H1 (cell line): ENCODE measurements at regions not wholly inside any gene's neighbourhood (a gene's known extent, or its start where the extent isn't known, plus 50 kb on each side); places are given as distances from the start of the nearest gene placed in this dataset.

Experiments
- CTCF ChIA-PET: fragments of 300-600 bp; sonication (Branson Sonifier 250); formaldehyde crosslinking; loops from one replicate; lab custom pipeline; 2021; ENCODE audit not compliant: partially characterized antibody; lab: Charles Lee
- POLR2A ChIA-PET: fragments of 300-600 bp; sonication (Branson Sonifier 250); formaldehyde crosslinking; loops from one replicate; lab custom pipeline; 2021; ENCODE audit warnings: inconsistent platforms; ENCODE audit not compliant: partially characterized antibody; lab: Charles Lee
- DNase-seq, 2 experiments: peaks; one replicate each; pipeline versions ENCODE4 v3.0.0 to v3.0.0-alpha.2; 2010 to 2022; ENCODE audit warnings: low spot score in 2 of 2, low read depth in 1 of 2, mixed read lengths in 1 of 2
- FAIRE-seq: peaks from 2 replicates; lab custom pipeline; 2011; peaks lifted over from hg19 to GRCh38; lab: Jason Lieb, UNC
- H2AFZ ChIP-seq: 2 replicates; pipeline ENCODE4 v1.8.1; 2012; ENCODE audit warnings: low read length, inconsistent platforms
- H2AK5ac ChIP-seq: 2 replicates; pipeline ENCODE4 v1.6.1; 2013; ENCODE audit warnings: low read depth, low read length
- H2BK120ac ChIP-seq: replicated peaks from 2 replicates; pipeline ENCODE3; 2013; ENCODE audit warnings: low read depth, low read length, inconsistent platforms
- H2BK12ac ChIP-seq: 2 replicates; pipeline ENCODE4 v1.6.1; 2013; ENCODE audit warnings: low read depth, low read length
- H2BK15ac ChIP-seq: 2 replicates; pipeline ENCODE4 v1.6.1; 2013; ENCODE audit warnings: low read length
- H2BK20ac ChIP-seq: 2 replicates; pipeline ENCODE4 v1.6.1; 2013; ENCODE audit warnings: low read length
- H2BK5ac ChIP-seq: 2 replicates; pipeline ENCODE4 v1.6.1; 2013; ENCODE audit warnings: low read depth, low read length
- H3K14ac ChIP-seq: 2 replicates; pipeline ENCODE4 v1.6.1; 2013; ENCODE audit warnings: inconsistent platforms; ENCODE audit not compliant: insufficient read length
- H3K18ac ChIP-seq: 2 replicates; pipeline ENCODE4 v1.6.1; 2013; ENCODE audit warnings: low read length; ENCODE audit errors: extremely low read depth
- H3K23ac ChIP-seq: 2 replicates; pipeline ENCODE4 v1.6.1; 2013; ENCODE audit warnings: inconsistent platforms; ENCODE audit not compliant: insufficient read length
- H3K23me2 ChIP-seq: 2 replicates; pipeline ENCODE4 v1.6.1; 2013; ENCODE audit warnings: low read depth, low read length
- H3K27ac ChIP-seq: 2 replicates; pipeline ENCODE4 v1.6.1; 2011; ENCODE audit warnings: low read depth, low read length, inconsistent platforms
- H3K27me3 ChIP-seq, 4 experiments: replicated peaks in 1 of 4; 1 replicate in 1 of 4; 2 replicates in 3 of 4; pipeline versions ENCODE4 v1.6.1 to v1.8.1; 2011 to 2013; ENCODE audit warnings: low read length in 3 of 4, mild to moderate bottlenecking in 3 of 4, inconsistent platforms in 2 of 4, mixed read lengths in 2 of 4, moderate library complexity in 1 of 4; ENCODE audit not compliant: control insufficient read depth in 3 of 4, insufficient read depth in 3 of 4; ENCODE audit errors: extremely low read depth in 1 of 4
- H3K36me3 ChIP-seq, 4 experiments: 2 replicates each; pipeline versions ENCODE4 v1.6.1 to v1.8.1; 2011 to 2013; ENCODE audit warnings: mild to moderate bottlenecking in 4 of 4, low read length in 3 of 4, moderate library complexity in 2 of 4, control low read depth in 1 of 4, inconsistent platforms in 1 of 4; ENCODE audit not compliant: insufficient read depth in 4 of 4, control insufficient read depth in 2 of 4
- H3K4ac ChIP-seq: replicated peaks from 2 replicates; pipeline ENCODE3; 2013; ENCODE audit warnings: low read length, low read depth, mixed read lengths, inconsistent platforms; ENCODE audit not compliant: insufficient read length
- H3K4me1 ChIP-seq, 4 experiments: replicated peaks in 1 of 4; 1 replicate in 1 of 4; 2 replicates in 3 of 4; pipeline versions ENCODE4 v1.6.1 to v1.8.1; 2011 to 2013; ENCODE audit warnings: low read length in 3 of 4, inconsistent platforms in 2 of 4, mixed read lengths in 1 of 4; ENCODE audit not compliant: insufficient read depth in 4 of 4, control insufficient read depth in 3 of 4
- H3K4me2 ChIP-seq, 2 experiments: 2 replicates each; pipeline versions ENCODE4 v1.6.1 to v1.8.1; 2011 to 2013; ENCODE audit warnings: low read depth in 2 of 2, low read length in 2 of 2, control low read depth in 1 of 2, inconsistent platforms in 1 of 2, mild to moderate bottlenecking in 1 of 2; ENCODE audit not compliant: insufficient read depth in 1 of 2
- H3K4me3 ChIP-seq, 4 experiments: fragments of 200-600, 300-600 bp in 1 of 4; sonication (generic), shearing (Covaris generic), sonication (Bioruptor Twin) in 1 of 4; 2 replicates each; pipeline versions ENCODE4 v1.5.1 to v1.8.1; 2011 to 2016; ENCODE audit warnings: low read length in 4 of 4, low read depth in 3 of 4, control low read depth in 2 of 4, inconsistent platforms in 2 of 4, mild to moderate bottlenecking in 2 of 4, mixed read lengths in 1 of 4, moderate library complexity in 1 of 4; ENCODE audit not compliant: insufficient read depth in 2 of 4; ENCODE audit errors: extremely low read depth in 1 of 4
- H3K56ac ChIP-seq: replicated peaks from 2 replicates; pipeline ENCODE3; 2013; ENCODE audit warnings: low read depth, mild to moderate bottlenecking, mixed read lengths, low read length, inconsistent platforms; ENCODE audit not compliant: insufficient read length
- H3K79me1 ChIP-seq: 2 replicates; pipeline ENCODE4 v1.6.1; 2013; ENCODE audit warnings: low read depth, low read length, control low read depth
- H3K79me2 ChIP-seq, 2 experiments: 2 replicates each; pipeline versions ENCODE4 v1.6.1 to v1.8.1; 2012 to 2013; ENCODE audit warnings: low read length in 2 of 2, mild to moderate bottlenecking in 2 of 2, inconsistent platforms in 1 of 2; ENCODE audit not compliant: insufficient read depth in 2 of 2, control insufficient read depth in 1 of 2
- H3K9ac ChIP-seq, 4 experiments: replicated peaks in 1 of 4; 1 replicate in 1 of 4; 2 replicates in 3 of 4; pipeline versions ENCODE4 v1.6.1 to v1.8.1; 2011 to 2013; ENCODE audit warnings: low read depth in 3 of 4, low read length in 3 of 4, control low read depth in 2 of 4, mild to moderate bottlenecking in 2 of 4, moderate library complexity in 2 of 4, inconsistent platforms in 1 of 4; ENCODE audit errors: extremely low read depth in 1 of 4
- H3K9me3 ChIP-seq, 2 experiments: 2 replicates each; pipeline versions ENCODE4 v1.6.1 to v1.8.1; 2012 to 2013; ENCODE audit warnings: mild to moderate bottlenecking in 2 of 2, moderate library complexity in 2 of 2, control low read depth in 1 of 2, inconsistent platforms in 1 of 2, low read depth in 1 of 2, low read length in 1 of 2, mixed read lengths in 1 of 2; ENCODE audit not compliant: insufficient read depth in 2 of 2
- H4K20me1 ChIP-seq, 2 experiments: replicated peaks in 1 of 2; 2 replicates each; pipeline versions ENCODE3 to v1.8.1; 2011 to 2013; ENCODE audit warnings: inconsistent platforms in 2 of 2, low read length in 2 of 2, mild to moderate bottlenecking in 1 of 2; ENCODE audit not compliant: insufficient read depth in 2 of 2, control insufficient read depth in 1 of 2
- H4K5ac ChIP-seq: 2 replicates; pipeline ENCODE4 v1.6.1; 2013; ENCODE audit warnings: low read length, low read depth, mixed read lengths, inconsistent platforms; ENCODE audit not compliant: insufficient read length
- H4K8ac ChIP-seq: 2 replicates; pipeline ENCODE4 v1.8.0; 2013; ENCODE audit warnings: mild to moderate bottlenecking, moderate library complexity, low read length, inconsistent platforms; ENCODE audit not compliant: insufficient read depth; ENCODE audit errors: extremely low read depth
- H4K91ac ChIP-seq: replicated peaks from 2 replicates; pipeline ENCODE3; 2013; ENCODE audit warnings: low read length, mixed read lengths, inconsistent platforms; ENCODE audit not compliant: insufficient read length
- ASH2L ChIP-seq: fragments of 200-600, 300-600 bp; sonication (generic); IDR thresholded peaks from one replicate; pipeline ENCODE4 v1.7.1; 2017; ENCODE audit warnings: low read length
- EGR1 ChIP-seq: IDR thresholded peaks from 2 replicates; pipeline ENCODE4 v1.6.1; 2011; ENCODE audit warnings: low read depth, low read length, borderline replicate concordance
- EZH2 ChIP-seq: fragments of 200-600 bp; sonication (generic); IDR thresholded peaks from 2 replicates; pipeline ENCODE4 v1.7.1; 2012; ENCODE audit warnings: low read depth, mild to moderate bottlenecking, moderate library complexity, low read length, inconsistent platforms; ENCODE audit not compliant: severe bottlenecking
- POLR2AphosphoS5 ChIP-seq: IDR thresholded peaks from 2 replicates; pipeline ENCODE4 v1.6.1; 2011; ENCODE audit warnings: low read depth, low read length
- SIX5 ChIP-seq: IDR thresholded peaks from 2 replicates; pipeline ENCODE4 v1.6.1; 2011; ENCODE audit warnings: mild to moderate bottlenecking, low read depth, low read length
- WGBS, 2 experiments: shearing (Covaris generic) in 1 of 2; methylation state at CpG; one replicate each; pipeline versions ENCODE4 v1.1.6 to v1.1.7; 2013 to 2015; ENCODE audit warnings: low lambda C conversion rate in 2 of 2, mixed read lengths in 2 of 2, inconsistent platforms in 1 of 2, low coverage in 1 of 2, missing lambda C conversion rate in 1 of 2; ENCODE audit not compliant: insufficient replicate concordance in 2 of 2, insufficient coverage in 1 of 2, insufficient read length in 1 of 2; ENCODE audit errors: extremely low coverage in 1 of 2, missing lambda C conversion rate in 1 of 2; 5-methylcytosine and 5-hydroxymethylcytosine counted together

DNA sequence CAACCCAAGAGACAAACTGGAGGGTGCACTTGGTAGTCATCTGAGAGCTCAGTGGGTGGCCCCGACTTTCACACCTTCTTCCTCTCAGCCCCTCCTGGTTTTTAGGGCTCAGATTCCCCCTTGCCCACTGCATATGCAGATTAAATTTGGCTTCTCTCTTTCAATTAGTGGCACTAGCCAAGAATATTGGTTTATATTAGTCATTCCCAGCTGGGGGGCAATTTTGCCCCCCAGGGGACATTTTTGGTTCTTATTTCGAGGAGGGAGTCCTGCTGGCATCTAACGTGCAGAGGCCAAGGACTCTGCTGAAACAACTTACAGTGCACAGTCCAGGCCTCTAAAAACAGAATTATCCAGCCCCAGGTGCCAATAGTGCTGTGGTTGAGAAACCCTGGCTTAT lies 216.0 kb downstream of the RPS24 start:
- no peak overlapping the region for H2AK5ac ChIP-seq
- H4K20me1 ChIP-seq, result no peaks in the 10 kb centered on the region
- H3K18ac ChIP-seq, result no peak overlapping the region
- H3K9ac ChIP-seq, result no peak overlapping the region
- H2AFZ ChIP-seq, result no peak overlapping the region
- H3K4me3 ChIP-seq, result no peak overlapping the region
- no peak overlapping the region for H3K27ac ChIP-seq
- H4K8ac ChIP-seq, result no peak overlapping the region
- no peaks in the 10 kb centered on the region for H3K23me2 ChIP-seq
- no peak overlapping the region for H2BK120ac ChIP-seq
- POLR2A ChIA-PET, result no interaction called here
- H2BK5ac ChIP-seq, result no peak overlapping the region
- no peaks in the 10 kb centered on the region for H3K79me2 ChIP-seq
- FAIRE-seq (no peak), DNase-seq (no peak)
- no peaks in the 10 kb centered on the region for H3K4me1 ChIP-seq
- H2BK15ac ChIP-seq, result no peak overlapping the region
- no peak overlapping the region for H4K91ac ChIP-seq
- 72% methylated on average over 3 of the region's 3 CpGs; no CpG with 5 or more reads in 1 of the 2 experiments for WGBS, 2 experiments
- no peaks in the 10 kb centered on the region for H3K36me3 ChIP-seq
- CTCF ChIA-PET, result interaction anchor here (0.5 to 5.1 kb wide), 5 partner anchors 9 to 213 kb away, joined by 3 to 32 read pairs (median 4); no protein-coding TSS in a partner anchor
- no peak overlapping the region for H2BK12ac ChIP-seq
- no peak overlapping the region for H4K5ac ChIP-seq
- no peak overlapping the region for H3K56ac ChIP-seq
- no peak overlapping the region for H3K4me2 ChIP-seq
- no peak overlapping the region for H3K4ac ChIP-seq
- H3K9me3 ChIP-seq, result no peaks in the 10 kb centered on the region
- H3K79me1 ChIP-seq, result no peaks in the 10 kb centered on the region
- no peak overlapping the region for H3K23ac ChIP-seq
- peaks cover 0 to 1% (median 0%) of the 10 kb centered on the region in 4 experiments; a peak in 1 of 7 replicates for H3K27me3 ChIP-seq
- no peak overlapping the region for H2BK20ac ChIP-seq
- H3K14ac ChIP-seq, result no peak overlapping the region
- TF ChIP-seq EGR1 (no peak), EZH2 (no peak), SIX5 (no peak), POLR2AphosphoS5 (no peak), ASH2L (no peak)
